GM21381 (cell line): ENCODE measurements at regions not wholly inside any gene's neighbourhood (a gene's known extent, or its start where the extent isn't known, plus 50 kb on each side); places are given as distances from the start of the nearest gene placed in this dataset.
"Not testable (repeated sequence)": the region's sequence is repeated elsewhere in the genome, so short reads cannot be mapped to it uniquely, and the experiment has no call there.

Source experiments
- ATAC-seq: cut with Tn5 transposase; IDR thresholded peaks from one replicate; pipeline ENCODE4 v1.9.1; 2021; ENCODE audit warnings: mild to moderate bottlenecking, moderate library complexity; ENCODE audit not compliant: unreplicated experiment

- ATAC-seq, result no peak
Observed at GRCh38 chr6:16832043-16832567, 70.8 kb upstream of the ATXN1 start.

DNA sequence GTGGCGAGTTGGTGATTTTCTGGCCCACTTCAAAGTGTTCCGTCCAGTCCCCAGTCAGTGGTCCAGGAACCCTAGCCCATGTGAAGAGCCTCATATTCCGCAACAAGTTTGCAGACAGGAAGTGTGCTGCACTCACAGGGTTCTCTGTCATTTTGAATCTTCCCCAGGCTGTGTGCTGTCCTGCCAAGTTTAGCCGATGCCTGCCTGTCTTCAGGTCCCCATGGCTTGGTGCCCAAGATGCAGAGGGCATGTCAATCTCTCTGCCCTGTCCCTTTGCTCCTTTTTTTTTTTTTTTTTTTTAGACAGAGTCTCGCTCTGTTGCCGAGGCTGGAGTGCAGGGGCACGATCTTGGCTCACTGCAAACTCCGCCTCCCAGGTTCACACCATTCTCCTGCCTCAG lies 69.9 kb upstream of the ATXN1 start:
- ATAC-seq, result no peak

GRCh38 chr6:16828058-16828457 lies 66.8 kb upstream of the ATXN1 start:
- no peak for ATAC-seq

DNA sequence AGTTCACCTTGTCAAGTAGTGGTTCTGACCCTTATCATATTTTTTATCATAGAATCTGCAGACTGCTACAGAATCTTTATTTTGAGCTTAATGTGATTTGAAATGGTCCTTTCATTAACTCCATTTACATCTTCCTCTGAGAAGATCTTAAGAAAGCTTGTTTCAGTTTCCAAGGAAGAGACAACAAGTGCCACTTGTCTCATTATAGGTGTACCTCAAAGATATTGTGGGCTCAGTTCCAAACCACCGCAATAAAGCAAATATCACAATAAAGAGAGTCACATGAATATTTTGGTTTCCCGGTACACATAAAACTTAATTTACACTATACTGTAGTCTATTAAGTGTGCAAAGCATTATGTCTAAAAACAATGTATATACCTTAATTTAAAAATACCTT lies 66.4 kb upstream of the ATXN1 start:
- ATAC-seq, result no peak

DNA sequence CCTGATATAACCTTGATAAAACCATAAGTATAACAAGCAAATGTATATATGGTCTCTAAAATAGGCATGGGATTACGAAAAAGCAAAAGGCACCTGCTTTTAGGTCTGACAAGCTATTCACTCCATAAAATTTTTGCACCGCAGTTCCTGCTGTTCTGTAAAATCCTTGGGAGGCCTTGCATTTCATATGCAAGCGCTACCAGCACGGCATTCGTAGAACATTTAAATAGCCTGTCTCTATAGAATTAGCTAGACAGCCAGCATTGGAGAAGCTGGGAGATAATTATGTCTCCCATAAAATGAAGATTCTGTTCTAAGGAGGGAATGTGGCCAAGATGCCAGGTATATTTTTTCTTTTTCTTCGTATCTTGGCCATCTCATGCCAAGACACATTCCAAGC lies 64.5 kb upstream of the ATXN1 start:
- no peak for ATAC-seq

DNA sequence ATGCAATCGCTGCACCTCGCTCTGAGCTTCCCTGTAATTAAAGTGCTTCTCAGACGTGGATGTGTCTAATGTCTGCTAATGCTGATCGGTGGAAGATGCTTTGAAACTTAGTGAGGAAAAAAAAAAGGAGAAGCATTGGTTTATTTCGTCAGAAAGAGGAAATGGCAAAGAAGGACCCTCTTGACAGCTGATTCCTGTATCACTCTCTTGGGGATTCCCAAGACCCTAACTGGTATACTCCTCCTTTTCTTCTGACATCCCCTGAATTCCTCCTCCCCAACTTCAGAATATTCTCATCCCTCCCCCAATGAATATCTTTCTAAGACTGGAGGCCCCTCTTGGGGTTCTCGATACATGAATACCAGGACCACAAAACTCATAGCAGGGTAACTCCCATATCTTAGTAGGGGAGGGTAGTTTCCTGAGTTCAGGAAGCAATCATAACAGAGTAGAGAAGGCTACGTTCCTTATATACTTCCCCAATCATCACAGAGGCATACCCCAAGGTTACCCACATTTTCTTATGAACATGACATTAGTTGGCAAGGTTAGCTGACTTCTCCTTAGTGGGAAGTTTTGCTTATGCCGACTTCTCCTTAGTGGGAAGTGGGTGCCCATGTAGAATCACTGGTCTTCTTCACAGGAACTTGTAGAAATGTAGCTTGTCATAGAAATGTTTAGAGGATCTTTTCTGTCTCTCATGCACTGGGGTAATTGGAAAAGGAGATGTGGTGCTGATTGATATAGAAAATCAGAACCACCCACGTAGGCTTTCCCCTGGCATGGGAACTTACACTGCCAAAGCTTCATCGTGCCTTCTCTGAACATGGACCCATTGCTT lies 63.8 kb upstream of the ATXN1 start:
- no peak for ATAC-seq

DNA sequence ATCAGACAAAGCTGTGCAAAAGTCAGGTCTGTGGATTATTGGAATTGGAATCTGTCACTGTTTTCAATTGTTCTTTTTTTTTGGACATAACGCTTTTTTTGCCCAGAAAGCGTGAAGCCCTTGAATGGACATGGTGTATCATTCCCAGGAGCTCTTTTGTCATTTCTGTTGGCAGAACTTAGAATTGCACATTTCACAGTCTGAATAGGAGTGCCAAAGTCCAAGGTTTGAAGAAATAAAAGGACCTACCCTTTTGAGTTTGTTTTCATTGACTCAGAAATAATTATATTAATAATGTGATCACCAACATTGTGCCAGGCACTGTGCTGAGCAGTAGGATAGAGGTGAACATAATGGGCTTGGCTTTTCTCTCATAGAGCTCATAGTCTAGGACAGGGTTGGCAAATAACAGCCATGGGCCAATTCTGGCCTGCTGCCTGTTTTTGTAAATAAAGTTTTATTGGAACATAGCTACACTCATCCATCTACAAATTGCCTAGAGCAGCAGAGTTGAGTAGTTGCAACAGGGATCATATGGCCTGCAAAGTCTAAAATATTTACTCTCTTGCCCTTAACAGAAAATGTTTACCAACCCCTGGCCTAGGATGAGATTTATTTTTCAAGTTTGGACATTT lies 62.6 kb upstream of the ATXN1 start:
- ATAC-seq, result no peak

DNA sequence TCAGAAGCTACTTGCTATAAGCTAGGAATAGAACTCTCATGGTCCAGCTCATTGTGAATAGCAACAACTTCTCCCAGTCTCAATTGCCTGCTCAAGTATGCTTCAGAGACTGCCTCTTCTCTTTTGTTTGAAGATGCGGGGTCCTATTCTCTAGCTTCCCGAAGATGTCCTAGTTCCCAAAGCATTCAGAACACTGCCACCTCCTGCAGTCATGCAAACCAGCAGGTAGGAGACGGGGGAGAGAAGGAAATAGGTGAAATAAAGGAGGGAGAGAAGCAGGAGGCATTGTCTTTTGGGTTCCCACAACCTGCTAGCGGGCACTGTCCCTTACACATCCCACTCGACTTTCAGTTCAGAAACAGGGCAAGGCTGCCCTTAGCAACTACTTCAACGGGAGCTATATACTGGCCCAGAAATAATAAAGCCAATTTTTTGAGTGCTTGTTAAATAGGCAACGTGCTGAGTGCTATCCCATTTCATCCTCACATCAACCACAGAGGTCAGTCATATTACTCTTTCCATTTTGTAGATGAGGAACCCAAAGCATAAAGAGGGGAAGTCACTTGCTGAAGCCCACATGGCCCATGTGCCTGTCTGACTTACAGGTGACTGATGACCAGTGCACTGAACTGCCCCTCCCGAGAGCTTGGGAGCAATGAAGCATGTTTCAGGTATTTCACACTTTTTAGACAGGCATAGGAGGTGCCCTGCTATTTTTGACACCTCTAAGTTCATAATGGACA lies 61.9 kb upstream of the ATXN1 start:
- ATAC-seq, result no peak

DNA sequence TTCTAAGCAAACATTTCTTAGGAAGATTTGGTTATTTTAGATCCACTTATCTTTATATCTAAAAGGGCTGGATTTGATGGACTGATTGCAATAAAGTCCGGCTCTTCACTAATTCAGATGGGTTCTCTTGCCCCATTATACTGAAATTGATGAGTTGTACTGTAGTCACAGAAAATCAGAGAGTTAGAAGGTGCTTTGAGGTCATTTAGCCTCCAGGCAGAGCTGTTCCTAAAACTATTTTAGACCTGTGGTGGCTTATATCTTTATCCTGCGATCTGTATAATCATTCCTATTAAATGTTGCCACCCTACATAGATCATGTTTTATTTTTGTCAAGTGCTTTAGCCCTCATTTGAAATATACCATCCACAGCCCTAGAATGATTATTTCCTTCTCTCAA lies 61.3 kb upstream of the ATXN1 start:
- no peak for ATAC-seq

GRCh38 chr6:16821834-16822264 lies 60.6 kb upstream of the ATXN1 start:
- no peak for ATAC-seq

GRCh38 chr6:16820262-16820661 lies 59.0 kb upstream of the ATXN1 start:
- ATAC-seq, result not testable (repeated sequence)

DNA sequence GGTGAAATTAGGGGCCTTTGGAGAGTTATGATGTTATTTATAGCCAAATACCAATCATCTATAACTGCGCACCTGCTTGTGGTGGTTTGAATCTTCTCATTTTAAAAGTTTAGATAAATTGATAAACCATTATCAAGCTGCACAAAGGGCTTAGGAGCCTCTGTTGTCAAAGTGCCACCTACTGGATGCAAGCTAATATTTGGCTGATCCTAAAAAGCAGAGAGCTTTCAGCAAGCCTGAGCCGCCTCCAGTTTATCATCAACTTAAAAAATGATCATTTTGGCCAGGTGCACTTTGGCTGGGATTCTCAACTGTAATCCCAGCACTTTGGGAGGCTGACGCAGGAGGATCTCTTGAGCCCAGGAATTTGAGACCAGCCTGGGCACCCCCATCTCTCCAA lies 58.5 kb upstream of the ATXN1 start:
- ATAC-seq, result no peak

- ATAC-seq, result no peak
Observed at GRCh38 chr6:16818992-16819626, 57.8 kb upstream of the ATXN1 start.

- ATAC-seq, result no peak
Observed at GRCh38 chr6:16817594-16817993, 56.3 kb upstream of the ATXN1 start.

DNA sequence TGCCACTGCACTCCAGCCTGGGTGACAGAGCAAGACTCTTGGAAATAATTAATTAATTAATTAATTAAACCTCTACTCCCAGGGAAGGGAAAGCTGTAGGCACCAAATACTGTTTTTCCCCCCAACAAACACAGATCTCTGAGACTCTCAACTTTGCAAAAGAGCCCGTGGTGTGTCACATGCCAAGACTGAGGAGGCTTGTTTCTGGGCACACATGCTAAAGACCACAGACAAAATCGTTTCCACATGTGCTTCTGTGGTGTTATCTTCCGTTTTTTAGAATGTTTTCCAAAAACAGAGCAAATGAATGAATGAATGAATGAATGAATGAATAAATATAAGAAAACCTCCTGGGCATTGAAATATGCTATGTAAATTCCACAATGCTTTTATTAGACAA lies 55.6 kb upstream of the ATXN1 start:
- no peak for ATAC-seq

- ATAC-seq, result no peak
Observed at GRCh38 chr6:16812993-16813392, 51.7 kb upstream of the ATXN1 start.

- no peak for ATAC-seq
Observed at GRCh38 chr6:16811277-16811979, 50.2 kb upstream of the ATXN1 start.
